ENCODE measurements at regions not wholly inside any gene's neighbourhood (a gene's known extent, or its start where the extent isn't known, plus 50 kb on each side); places are given as distances from the start of the nearest gene placed in this dataset.
"Not testable (repeated sequence)": the region's sequence is repeated elsewhere in the genome, so short reads cannot be mapped to it uniquely, and the experiment has no call there.

DNA sequence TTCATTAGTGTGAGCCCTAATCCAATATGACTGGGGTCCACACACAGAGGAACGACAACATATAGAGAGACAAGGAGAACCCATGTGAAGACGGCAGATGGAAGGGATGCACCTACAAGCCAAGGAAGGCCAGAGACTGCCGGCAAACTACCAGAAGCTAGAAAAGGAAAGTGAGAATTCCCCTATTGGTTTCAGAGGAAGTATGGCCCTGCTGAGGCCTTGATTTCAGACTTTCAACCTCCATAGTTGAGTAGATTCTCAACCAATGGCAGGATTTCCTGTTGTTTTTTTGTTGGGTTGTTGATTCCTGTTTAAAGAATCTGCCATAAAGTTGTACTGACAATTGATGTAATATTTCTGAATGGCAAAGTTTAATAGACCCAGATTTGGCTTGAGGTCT lies 241.5 kb downstream of the SATB2 start:
- DNase-seq (ENCODE audit: missing footprints) (no peak), ATAC-seq (no peak)
- intact Hi-C loops (cut with DNase I) = no loop called here

DNA sequence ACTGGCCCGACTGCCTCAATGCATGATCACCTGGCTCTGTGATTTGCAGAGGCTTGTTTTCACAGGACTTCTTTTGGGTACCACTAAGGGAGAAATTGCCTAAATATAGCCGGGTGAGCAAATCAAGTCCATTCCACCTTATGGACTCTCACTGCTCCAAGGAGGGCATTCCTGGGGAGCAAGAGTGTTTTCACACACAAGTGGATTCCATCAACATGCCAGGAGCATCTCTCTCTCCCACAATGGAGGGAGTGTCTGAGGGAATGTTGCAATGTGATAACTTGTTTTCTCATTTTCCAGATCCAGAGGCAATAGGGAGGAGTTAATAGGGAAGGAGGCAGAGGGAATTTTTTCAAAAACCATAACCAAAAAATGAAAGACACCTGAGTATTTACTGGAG lies 250.7 kb downstream of the SATB2 start:
- intact Hi-C loops (cut with DNase I) = no loop called here
- DNase-seq (ENCODE audit: missing footprints) (no peak), ATAC-seq (no peak)

DNA sequence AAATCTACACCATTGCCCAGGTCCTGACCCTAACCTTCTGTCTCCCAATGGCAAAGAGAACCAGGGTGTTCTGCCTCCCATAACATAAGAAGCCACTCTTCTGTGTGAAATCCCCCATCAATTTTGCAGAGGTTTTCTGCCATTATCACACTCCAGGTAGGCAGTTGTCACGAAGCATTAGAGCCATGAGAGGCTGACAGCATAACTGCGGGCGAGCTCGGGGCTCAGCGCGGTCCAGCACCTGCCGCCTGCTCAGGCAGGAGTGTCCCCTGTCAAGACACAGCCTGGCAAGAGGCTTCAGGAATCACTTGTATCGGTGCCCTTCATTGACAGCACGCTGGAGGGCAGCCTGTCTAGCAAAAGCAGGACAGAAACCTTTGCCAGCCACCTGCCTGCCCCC lies 251.2 kb downstream of the SATB2 start:
- intact Hi-C loops (cut with DNase I) = no loop called here
- DNase-seq (ENCODE audit: missing footprints) (no peak), ATAC-seq (no peak)

- no peak for DNase-seq (ENCODE audit: missing footprints)
- no peak for ATAC-seq
- intact Hi-C loops (cut with DNase I) = no loop called here
Observed at GRCh38 chr2:199202964-199203363, 254.8 kb downstream of the SATB2 start.

DNA sequence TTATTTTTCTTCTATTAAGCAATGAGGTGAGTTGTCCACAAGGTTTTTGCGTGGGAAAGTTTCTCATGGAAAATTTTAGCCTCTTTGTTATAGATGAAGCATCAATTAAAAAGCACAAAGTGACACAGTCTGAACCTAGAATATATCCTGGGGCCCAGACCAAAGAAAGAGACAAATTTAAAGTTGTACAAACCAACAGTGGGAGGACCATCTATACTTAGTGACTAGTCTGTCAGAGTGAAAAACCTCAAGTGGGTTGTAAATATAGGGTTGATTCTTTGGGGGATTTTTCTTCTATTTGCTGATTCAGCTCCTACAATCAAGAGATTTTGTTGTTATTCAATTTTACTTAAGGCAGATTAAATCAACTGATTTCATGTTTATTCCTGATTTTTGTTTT lies 256.2 kb downstream of the SATB2 start:
- DNase-seq (ENCODE audit: missing footprints) = no peak
- intact Hi-C loops (cut with DNase I) = no loop called here
- ATAC-seq = no peak

DNA sequence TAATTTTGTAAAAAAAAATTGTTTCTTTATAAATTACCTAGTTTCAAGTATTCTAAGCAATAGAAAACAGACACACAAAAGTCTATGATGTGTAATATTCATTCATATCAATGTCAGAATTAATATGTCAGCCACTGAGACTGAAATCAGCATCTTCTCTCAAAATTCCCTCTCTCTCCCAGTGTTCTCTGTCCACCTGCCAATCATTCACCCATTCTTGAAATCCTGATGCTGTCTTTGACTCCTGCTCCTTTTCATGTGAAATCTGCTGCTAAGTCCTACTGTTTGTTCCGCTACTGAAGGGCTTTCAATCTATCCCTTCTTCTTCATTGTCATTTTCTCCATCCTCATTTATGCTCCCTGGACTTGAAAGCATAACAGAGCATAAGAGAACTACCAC lies 257.9 kb downstream of the SATB2 start:
- intact Hi-C loops (cut with DNase I) = no loop called here
- ATAC-seq = no peak
- no peak for DNase-seq (ENCODE audit: missing footprints)

DNA sequence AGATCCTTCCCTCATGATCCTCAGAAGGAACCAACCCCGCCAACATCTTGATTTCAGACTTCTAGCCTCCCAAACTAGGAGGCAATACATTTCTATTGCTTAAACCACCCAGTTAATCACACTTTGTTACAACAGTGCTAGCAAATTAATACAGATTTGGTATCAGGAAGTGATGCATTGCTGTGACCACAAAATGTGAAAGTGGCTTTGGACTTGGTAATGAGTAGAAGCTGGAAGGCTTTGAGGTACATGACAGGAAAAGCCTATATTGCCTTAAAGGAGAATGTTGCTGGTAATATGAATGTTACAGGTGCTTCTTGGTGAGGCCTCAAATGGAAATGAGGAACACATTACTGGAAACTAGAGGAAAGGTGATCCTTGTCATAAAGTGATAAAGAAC lies 260.3 kb downstream of the SATB2 start:
- DNase-seq (ENCODE audit: missing footprints) (no peak), ATAC-seq (no peak)
- intact Hi-C loops (cut with DNase I) = no loop called here

DNA sequence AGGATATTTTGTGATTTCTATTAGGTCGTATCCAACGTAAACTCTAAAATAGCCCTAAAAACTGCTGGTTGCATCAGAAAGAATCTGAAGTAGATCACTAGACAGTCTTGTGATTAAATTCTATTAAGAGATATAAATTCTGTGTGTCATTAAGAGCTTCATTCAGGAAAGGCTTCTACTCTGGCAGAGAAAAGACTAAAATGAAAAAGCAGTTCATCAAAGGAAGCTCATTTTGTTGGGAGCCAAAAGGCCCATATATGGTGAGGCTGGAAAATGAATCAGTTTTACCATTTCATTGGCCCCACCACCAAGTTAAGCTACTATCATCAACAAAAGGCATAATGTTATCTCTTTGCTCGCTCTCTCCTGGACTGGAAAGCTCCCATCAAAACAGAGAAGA lies 261.1 kb downstream of the SATB2 start:
- ATAC-seq = no peak
- intact Hi-C loops (cut with DNase I) = no loop called here
- no peak for DNase-seq (ENCODE audit: missing footprints)

GRCh38 chr2:199195927-199196502 lies 261.7 kb downstream of the SATB2 start:
- intact Hi-C loops (cut with DNase I) = no loop called here
- DNase-seq (ENCODE audit: missing footprints) (no peak), ATAC-seq (no peak)

GRCh38 chr2:199191461-199191860 lies 266.3 kb downstream of the SATB2 start:
- DNase-seq (ENCODE audit: missing footprints) (no peak), ATAC-seq (no peak)
- intact Hi-C loops (cut with DNase I) = no loop called here

DNA sequence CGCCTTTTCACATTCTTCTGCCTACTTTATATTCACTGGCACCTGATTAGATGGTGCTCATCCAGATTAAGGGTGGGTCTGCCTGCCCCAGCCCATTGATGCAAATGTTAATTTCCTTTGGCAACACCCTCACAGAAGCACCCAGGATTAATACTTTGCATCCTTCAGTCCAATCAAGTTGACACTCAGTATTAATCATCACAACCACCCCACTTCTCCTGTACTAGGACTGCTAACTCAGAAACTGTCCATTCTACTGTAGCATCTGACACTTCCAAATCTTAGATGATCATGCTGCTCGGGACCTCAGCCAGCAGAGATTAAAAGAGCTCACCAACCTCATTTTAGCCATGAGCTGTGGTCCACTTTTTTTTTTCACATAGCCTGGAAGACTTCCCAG lies 268.5 kb downstream of the SATB2 start:
- DNase-seq (ENCODE audit: missing footprints) = no peak
- no peak for ATAC-seq
- intact Hi-C loops (cut with DNase I) = no loop called here

DNA sequence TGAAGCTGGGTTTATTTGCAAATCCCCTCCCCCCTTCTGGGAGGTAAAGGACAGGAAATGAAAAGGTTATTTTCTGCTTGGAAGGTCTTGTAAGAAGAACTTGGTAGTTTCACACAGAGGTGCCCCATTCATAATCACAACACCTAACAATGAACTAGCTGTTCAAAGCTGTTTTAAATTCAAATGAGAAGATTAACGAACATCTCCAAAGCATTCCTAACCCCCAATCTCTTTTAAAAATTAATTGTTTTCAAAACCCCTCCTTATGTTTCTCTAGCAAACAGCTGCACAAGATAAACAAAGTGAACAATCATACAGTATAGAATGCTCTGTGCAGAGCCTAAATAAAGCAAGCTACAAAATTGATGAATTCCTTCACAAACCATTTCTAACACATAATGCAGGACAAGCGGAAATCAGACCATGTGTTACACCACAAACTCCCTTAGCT lies 271.4 kb downstream of the SATB2 start:
- ATAC-seq = no peak
- no peak for DNase-seq (ENCODE audit: missing footprints)
- intact Hi-C loops (cut with DNase I) = no loop called here

DNA sequence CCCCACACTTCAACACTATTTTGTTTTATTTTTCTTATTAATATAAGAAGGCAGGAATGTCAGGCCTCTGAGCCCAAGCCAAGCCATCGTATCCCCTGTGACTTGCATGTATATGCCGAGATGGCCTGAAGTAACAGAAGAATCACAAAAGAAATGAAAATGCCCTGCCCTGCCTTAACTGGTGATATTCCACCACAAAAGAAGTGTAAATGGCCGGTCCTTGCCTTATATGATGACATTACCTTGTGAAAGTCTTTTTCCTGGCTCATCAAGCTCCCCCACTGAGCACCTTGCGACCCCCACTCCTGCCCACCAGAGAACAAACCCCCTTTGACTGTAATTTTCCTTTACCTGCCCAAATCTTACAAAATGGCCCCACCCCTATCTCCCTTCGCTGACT lies 272.6 kb downstream of the SATB2 start:
- ATAC-seq; intact Hi-C loops (cut with DNase I); DNase-seq (ENCODE audit: missing footprints): not testable (repeated sequence)

GRCh38 chr2:199163613-199164458 lies 293.9 kb downstream of the SATB2 start:
- DNase-seq (ENCODE audit: missing footprints) (no peak), ATAC-seq (no peak)
- intact Hi-C loops (cut with DNase I) = no loop called here

DNA sequence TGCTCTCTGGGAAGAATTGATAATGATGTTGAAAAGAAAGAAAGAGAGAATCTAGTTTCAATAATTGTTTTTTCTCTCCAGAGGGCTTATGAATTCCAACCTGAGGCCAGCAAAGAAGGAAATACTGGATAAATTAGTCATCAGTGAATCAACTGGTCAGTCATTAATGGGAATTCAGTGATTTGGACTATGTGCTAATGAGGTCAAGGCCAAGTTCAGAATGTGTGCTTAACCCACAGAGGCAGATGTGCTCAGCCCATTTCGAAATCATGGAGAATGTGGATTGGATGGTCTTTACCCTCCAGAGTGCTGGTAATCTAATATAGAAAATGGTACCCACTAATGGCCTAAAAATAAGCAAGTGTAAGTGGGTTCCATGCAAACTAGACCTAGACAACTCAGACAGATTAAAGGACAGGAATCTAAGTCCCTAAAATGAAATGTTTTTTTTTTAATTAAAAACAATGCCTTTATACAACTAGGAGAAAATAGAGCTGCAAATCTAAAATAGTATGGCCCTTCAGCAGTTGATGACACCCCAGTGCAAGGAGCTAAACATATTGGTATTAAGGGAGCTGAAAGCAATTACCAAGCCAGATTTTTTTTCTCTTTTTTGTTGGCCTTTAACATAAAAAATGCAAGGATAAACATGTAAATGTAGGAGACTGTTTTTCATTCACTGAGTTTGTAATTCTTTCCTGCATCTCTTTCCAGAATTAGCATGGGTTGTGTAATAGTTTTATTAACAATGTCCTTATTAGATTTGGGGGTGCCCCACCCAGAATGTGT lies 296.9 kb downstream of the SATB2 start:
- no peak for ATAC-seq
- intact Hi-C loops (cut with DNase I) = no loop called here
- no peak for DNase-seq (ENCODE audit: missing footprints)

DNA sequence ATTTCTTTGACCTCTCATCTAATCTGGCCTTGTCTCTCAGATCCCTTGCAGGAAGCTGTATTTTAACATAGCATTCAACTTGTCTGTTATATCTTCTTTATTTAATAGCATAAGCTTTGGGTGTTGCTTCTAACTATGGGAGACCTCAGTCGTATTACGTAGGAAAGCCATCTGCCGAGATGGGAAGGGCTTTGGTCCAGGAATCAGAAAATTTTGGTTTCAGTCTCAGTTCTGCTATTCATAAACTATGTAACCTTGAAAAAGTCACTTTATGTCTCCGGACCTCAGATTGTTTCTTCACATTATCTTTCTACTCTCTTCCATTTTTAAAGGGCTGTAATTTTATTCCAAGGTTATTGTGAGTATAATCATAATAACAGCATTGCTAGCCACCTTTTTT lies 297.7 kb downstream of the SATB2 start:
- no peak for DNase-seq (ENCODE audit: missing footprints)
- intact Hi-C loops (cut with DNase I) = no loop called here
- ATAC-seq = no peak

GRCh38 chr2:199148076-199148845 lies 309.5 kb downstream of the SATB2 start:
- ATAC-seq = no peak
- intact Hi-C loops (cut with DNase I) = no loop called here
- no peak for DNase-seq (ENCODE audit: missing footprints)

DNA sequence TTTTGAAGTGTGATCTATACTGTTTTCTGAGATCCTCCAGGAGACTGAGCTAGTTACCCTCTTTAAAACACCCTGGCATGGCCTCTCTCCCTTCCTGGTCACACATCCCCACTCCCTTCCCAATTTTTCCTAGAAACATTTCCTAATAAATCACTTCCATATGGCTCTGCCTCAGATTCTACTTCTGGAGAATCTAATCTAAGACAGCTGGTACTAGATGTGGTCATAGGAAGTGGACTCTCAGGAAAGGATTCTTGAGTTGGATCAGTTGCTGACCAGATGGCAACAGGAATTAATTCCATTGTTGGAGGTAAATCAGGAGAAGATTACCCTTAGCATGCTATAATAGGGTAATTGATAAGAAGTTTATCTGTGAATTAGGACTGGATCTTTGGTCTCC lies 310.5 kb downstream of the SATB2 start:
- intact Hi-C loops (cut with DNase I) = no loop called here
- no peak for DNase-seq (ENCODE audit: missing footprints)
- ATAC-seq = no peak

DNA sequence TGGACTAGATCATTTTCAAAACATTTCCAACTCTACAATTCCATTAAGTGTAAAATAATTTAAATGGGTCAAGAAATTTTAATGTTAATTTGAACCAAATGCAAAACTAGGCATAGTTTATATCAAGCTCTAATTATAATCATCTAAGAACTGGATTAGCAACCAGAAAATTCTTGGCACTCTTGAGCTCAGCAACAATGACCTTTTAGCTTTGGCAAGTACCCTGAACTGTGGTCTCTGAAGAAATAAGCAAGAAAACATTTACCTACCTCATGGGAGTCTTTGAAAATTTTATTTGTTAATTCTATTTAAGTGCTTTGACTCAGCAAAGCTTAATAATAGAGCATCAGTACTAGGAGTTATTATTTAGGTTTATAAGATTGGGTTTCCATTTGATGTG lies 313.2 kb downstream of the SATB2 start:
- DNase-seq (ENCODE audit: missing footprints) = no peak
- no peak for ATAC-seq
- intact Hi-C loops (cut with DNase I) = no loop called here
